ENCODE measurements at regions not wholly inside any gene's neighbourhood (a gene's known extent, or its start where the extent isn't known, plus 50 kb on each side); places are given as distances from the start of the nearest gene placed in this dataset.
A peak's percentile ranks its signal among the peaks of the same experiment; 100 is the strongest.

GRCh38 chr17:5687646-5688045, 103.3 kb upstream of the NLRP1 start:
- intact Hi-C loops (cut with DNase I), result no loop called here
- no peak for DNase-seq

GRCh38 chr17:5693821-5694220, 109.5 kb upstream of the NLRP1 start:
- intact Hi-C loops (cut with DNase I), result no loop called here
- no peak for DNase-seq

- intact Hi-C loops (cut with DNase I), result no loop called here
- DNase-seq, result no peak
These were observed 110.2 kb upstream of the NLRP1 start for GRCh38 chr17:5694551-5694950.

GRCh38 chr17:5695480-5695879, 111.2 kb upstream of the NLRP1 start:
- no peak for DNase-seq
- intact Hi-C loops (cut with DNase I), result no loop called here

- no peak for DNase-seq
- intact Hi-C loops (cut with DNase I), result no loop called here
These were observed 114.7 kb upstream of the NLRP1 start for GRCh38 chr17:5698959-5699358.

- DNase-seq, result no peak
- intact Hi-C loops (cut with DNase I), result loop anchor here (10.0 kb wide), 1 partner anchor 715 kb away; no protein-coding TSS in a partner anchor
These were observed 115.5 kb upstream of the NLRP1 start for GRCh38 chr17:5699814-5700213.

- DNase-seq, result no peak
- intact Hi-C loops (cut with DNase I), result loop anchor here (10.0 kb wide), 1 partner anchor 714 kb away; no protein-coding TSS in a partner anchor
These were observed 116.4 kb upstream of the NLRP1 start for GRCh38 chr17:5700745-5701144.

- DNase-seq, result peak in 2 of 42 donors; percentile 15 to 19
- intact Hi-C loops (cut with DNase I), result loop anchor here (10.0 kb wide), 1 partner anchor 713 kb away; no protein-coding TSS in a partner anchor
These were observed 117.1 kb upstream of the NLRP1 start for GRCh38 chr17:5701381-5701780.

- intact Hi-C loops (cut with DNase I), result loop anchor here (10.0 kb wide), 1 partner anchor 712 kb away; no protein-coding TSS in a partner anchor
- DNase-seq, result no peak
These were observed 118.7 kb upstream of the NLRP1 start for GRCh38 chr17:5702951-5703510.

- intact Hi-C loops (cut with DNase I), result loop anchor here (10.0 kb wide), 1 partner anchor 711 kb away; no protein-coding TSS in a partner anchor
- no peak for DNase-seq
These were observed 119.4 kb upstream of the NLRP1 start for GRCh38 chr17:5703736-5704135.

- DNase-seq, result peak in 1 of 42 donors; percentile 5
- intact Hi-C loops (cut with DNase I), result loop anchor here (5.0 to 10.0 kb wide), 2 partner anchors 113 to 710 kb away; no protein-coding TSS in a partner anchor
These were observed 121.0 kb upstream of the NLRP1 start for GRCh38 chr17:5705081-5705875.

GRCh38 chr17:5705876-5706576, 121.7 kb upstream of the NLRP1 start:
- no peak for DNase-seq
- intact Hi-C loops (cut with DNase I), result loop anchor here (5.0 to 10.0 kb wide), 2 partner anchors 114 to 709 kb away; no protein-coding TSS in a partner anchor

GRCh38 chr17:5706577-5707210, 122.4 kb upstream of the NLRP1 start:
- intact Hi-C loops (cut with DNase I), result loop anchor here (5.0 to 10.0 kb wide), 2 partner anchors 114 to 708 kb away; no protein-coding TSS in a partner anchor
- peak; percentile 18 to 83 (median 64) for DNase-seq

- DNase-seq, result no peak
- intact Hi-C loops (cut with DNase I), result loop anchor here (5.0 to 10.0 kb wide), 2 partner anchors 115 to 707 kb away; no protein-coding TSS in a partner anchor
These were observed 123.2 kb upstream of the NLRP1 start for GRCh38 chr17:5707482-5707881.

- no peak for DNase-seq
- intact Hi-C loops (cut with DNase I), result loop anchor here (5.0 to 10.0 kb wide), 2 partner anchors 116 to 706 kb away; no protein-coding TSS in a partner anchor
These were observed 124.0 kb upstream of the NLRP1 start for GRCh38 chr17:5708344-5708743.

- no peak for DNase-seq
- intact Hi-C loops (cut with DNase I), result no loop called here
These were observed 127.0 kb upstream of the NLRP1 start for GRCh38 chr17:5711344-5711743.

GRCh38 chr17:5714993-5715392, 130.7 kb upstream of the NLRP1 start:
- intact Hi-C loops (cut with DNase I), result no loop called here
- no peak for DNase-seq

- intact Hi-C loops (cut with DNase I), result no loop called here
- no peak for DNase-seq
These were observed 131.2 kb upstream of the NLRP1 start for GRCh38 chr17:5715478-5715877.

GRCh38 chr17:5718726-5719125, 134.4 kb upstream of the NLRP1 start:
- DNase-seq, result no peak
- intact Hi-C loops (cut with DNase I), result no loop called here
